ENCODE measurements at regions not wholly inside any gene's neighbourhood (a gene's known extent, or its start where the extent isn't known, plus 50 kb on each side); places are given as distances from the start of the nearest gene placed in this dataset.

- Mint-ChIP-seq H3K27ac (ENCODE audit: unreplicated experiment) (no peak overlapping the region), H3K36me3 (ENCODE audit: unreplicated experiment) (no peaks in the 10 kb centered on the region), H3K9me3 (ENCODE audit: unreplicated experiment) (no peaks in the 10 kb centered on the region), H3K27me3 (ENCODE audit: unreplicated experiment) (peaks cover 2% of the 10 kb centered on the region), H3K4me3 (ENCODE audit: unreplicated experiment) (no peak overlapping the region), H3K4me1 (ENCODE audit: low read depth, unreplicated experiment) (no peaks in the 10 kb centered on the region)
- no peak for DNase-seq
- TF ChIP-seq CTCF (IDR thresholded peaks at IDR 0.05; ENCODE audit: partially characterized antibody, unreplicated experiment) = no peak
Measured at GRCh38 chr6:77249560-77249959, 213.7 kb downstream of the HTR1B start.

GRCh38 chr6:77245026-77245425 is 218.3 kb downstream of the HTR1B start:
- H3K9me3 Mint-ChIP-seq (ENCODE audit: unreplicated experiment) = peaks cover 3% of the 10 kb centered on the region
- H3K4me1 Mint-ChIP-seq (ENCODE audit: low read depth, unreplicated experiment) = peaks cover 3% of the 10 kb centered on the region
- H3K27ac Mint-ChIP-seq (ENCODE audit: unreplicated experiment) = no peak overlapping the region
- H3K4me3 Mint-ChIP-seq (ENCODE audit: unreplicated experiment) = no peak overlapping the region
- H3K27me3 Mint-ChIP-seq (ENCODE audit: unreplicated experiment) = no peaks in the 10 kb centered on the region
- no peak for DNase-seq
- TF ChIP-seq CTCF (IDR thresholded peaks at IDR 0.05; ENCODE audit: partially characterized antibody, unreplicated experiment) = no peak
- no peaks in the 10 kb centered on the region for H3K36me3 Mint-ChIP-seq (ENCODE audit: unreplicated experiment)

GRCh38 chr6:77231438-77232305 is 231.6 kb downstream of the HTR1B start:
- Mint-ChIP-seq H3K27me3 (ENCODE audit: unreplicated experiment) (peaks cover 2% of the 10 kb centered on the region), H3K4me3 (ENCODE audit: unreplicated experiment) (no peak overlapping the region), H3K27ac (ENCODE audit: unreplicated experiment) (no peak overlapping the region), H3K4me1 (ENCODE audit: low read depth, unreplicated experiment) (no peaks in the 10 kb centered on the region), H3K36me3 (ENCODE audit: unreplicated experiment) (no peaks in the 10 kb centered on the region), H3K9me3 (ENCODE audit: unreplicated experiment) (no peaks in the 10 kb centered on the region)
- no peak for DNase-seq
- TF ChIP-seq CTCF (IDR thresholded peaks at IDR 0.05; ENCODE audit: partially characterized antibody, unreplicated experiment) = no peak

GRCh38 chr6:77228279-77228678 is 235.0 kb downstream of the HTR1B start:
- Mint-ChIP-seq H3K27me3 (ENCODE audit: unreplicated experiment) (peaks cover 2% of the 10 kb centered on the region), H3K4me3 (ENCODE audit: unreplicated experiment) (no peak overlapping the region), H3K4me1 (ENCODE audit: low read depth, unreplicated experiment) (no peaks in the 10 kb centered on the region), H3K9me3 (ENCODE audit: unreplicated experiment) (no peaks in the 10 kb centered on the region), H3K36me3 (ENCODE audit: unreplicated experiment) (no peaks in the 10 kb centered on the region), H3K27ac (ENCODE audit: unreplicated experiment) (no peak overlapping the region)
- no peak for DNase-seq
- TF ChIP-seq CTCF (IDR thresholded peaks at IDR 0.05; ENCODE audit: partially characterized antibody, unreplicated experiment) = no peak

- Mint-ChIP-seq H3K27ac (ENCODE audit: unreplicated experiment) (no peak overlapping the region), H3K36me3 (ENCODE audit: unreplicated experiment) (peaks cover 8% of the 10 kb centered on the region), H3K9me3 (ENCODE audit: unreplicated experiment) (peaks cover 1% of the 10 kb centered on the region), H3K4me1 (ENCODE audit: low read depth, unreplicated experiment) (no peaks in the 10 kb centered on the region), H3K4me3 (ENCODE audit: unreplicated experiment) (no peak overlapping the region), H3K27me3 (ENCODE audit: unreplicated experiment) (no peaks in the 10 kb centered on the region)
- no peak for DNase-seq
- no peak for TF ChIP-seq CTCF (IDR thresholded peaks at IDR 0.05; ENCODE audit: partially characterized antibody, unreplicated experiment)
Measured at GRCh38 chr6:77217896-77218295, 245.4 kb downstream of the HTR1B start.
